Ascending aorta (tissue), 2 donors: ENCODE measurements at regions not wholly inside any gene's neighbourhood (a gene's known extent, or its start where the extent isn't known, plus 50 kb on each side); places are given as distances from the start of the nearest gene placed in this dataset.

Source experiments
- DNase-seq, 2 donors: peaks; one replicate each; pipeline ENCODE4 v3.0.0-alpha.2; 2019; ENCODE audit warnings: low spot score in 2 of 2
- H3K27ac ChIP-seq, 2 donors: fragments of 200-600 bp; sonication (generic); one replicate each; pipeline ENCODE4 v1.5.1; 2016 to 2017; ENCODE audit warnings: mild to moderate bottlenecking in 1 of 2
- H3K27me3 ChIP-seq: fragments of 200-600 bp; sonication (generic); one replicate; pipeline ENCODE4 v1.5.1; 2017
- H3K36me3 ChIP-seq, 2 donors: fragments of 200-600 bp; sonication (generic); one replicate each; pipeline ENCODE4 v1.5.1; 2016
- H3K4me1 ChIP-seq, 2 donors: fragments of 200-600 bp; sonication (generic); one replicate each; pipeline ENCODE4 v1.5.1; 2016 to 2017; ENCODE audit warnings: mild to moderate bottlenecking in 1 of 2
- H3K4me3 ChIP-seq, 2 donors: fragments of 200-600 bp; sonication (generic); one replicate each; pipeline ENCODE4 v1.5.1; 2016 to 2017; ENCODE audit warnings: mild to moderate bottlenecking in 1 of 2
- H3K9me3 ChIP-seq, 2 donors: fragments of 200-600 bp; sonication (generic); one replicate each; pipeline ENCODE4 v1.5.1; 2016
- intact Hi-C: fragments of 100-400 bp; cut with DNase I; formaldehyde crosslinking; loops from one replicate; pipeline ENCODE4 v1.15.1; 2023
- TF ChIP-seq, protein P1 (sequence below), 3 experiments: fragments of 200-600 bp in 2 of 3; fragments of 450-650 bp in 1 of 3; sonication (generic) in 2 of 3; IDR thresholded peaks; one replicate each; pipeline ENCODE4 v1.5.1; 2016 to 2019; ENCODE audit warnings: antibody characterized with exemption in 3 of 3, mild to moderate bottlenecking in 1 of 3, moderate library complexity in 1 of 3

DNA sequence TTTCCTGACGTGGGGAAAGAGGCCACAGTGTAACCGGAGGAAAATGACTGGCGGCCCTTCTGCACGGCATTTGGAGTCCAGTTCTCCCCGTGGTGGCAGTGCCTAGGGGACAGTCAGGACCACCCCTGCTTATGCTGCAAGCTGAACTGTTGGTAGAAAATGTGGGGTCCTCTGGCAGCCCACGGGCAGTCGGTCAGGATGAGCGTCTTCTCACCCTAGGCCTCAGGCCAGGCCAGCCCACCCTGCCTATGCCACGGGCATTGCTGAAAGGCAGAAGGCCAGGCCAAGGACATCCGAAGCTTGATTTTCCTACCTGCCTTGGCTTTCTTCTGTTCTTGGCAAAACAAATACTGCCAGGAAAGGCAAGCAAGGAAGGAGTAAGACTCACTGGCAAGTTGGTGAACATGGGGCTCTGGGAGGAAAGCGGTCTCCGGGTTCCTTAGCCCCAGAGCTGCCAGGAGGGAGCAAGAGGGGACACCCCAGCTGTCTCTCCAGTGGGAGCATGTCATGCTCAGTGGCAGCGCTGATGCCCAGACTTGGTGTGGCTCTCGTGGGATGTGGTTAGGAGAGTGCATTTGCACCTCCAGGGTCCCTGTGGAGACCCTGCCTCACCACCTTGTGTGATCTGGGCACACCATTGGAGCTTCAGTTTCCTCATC is 311.6 kb downstream of the QKI start:
- H3K27me3 ChIP-seq: no peaks in the 10 kb centered on the region
- no peak overlapping the region for H3K27ac ChIP-seq
- H3K9me3 ChIP-seq: no peaks in the 10 kb centered on the region
- intact Hi-C loops: no loop called here
- H3K36me3 ChIP-seq: no peaks in the 10 kb centered on the region
- no peak for DNase-seq
- TF ChIP-seq, protein P1, sequence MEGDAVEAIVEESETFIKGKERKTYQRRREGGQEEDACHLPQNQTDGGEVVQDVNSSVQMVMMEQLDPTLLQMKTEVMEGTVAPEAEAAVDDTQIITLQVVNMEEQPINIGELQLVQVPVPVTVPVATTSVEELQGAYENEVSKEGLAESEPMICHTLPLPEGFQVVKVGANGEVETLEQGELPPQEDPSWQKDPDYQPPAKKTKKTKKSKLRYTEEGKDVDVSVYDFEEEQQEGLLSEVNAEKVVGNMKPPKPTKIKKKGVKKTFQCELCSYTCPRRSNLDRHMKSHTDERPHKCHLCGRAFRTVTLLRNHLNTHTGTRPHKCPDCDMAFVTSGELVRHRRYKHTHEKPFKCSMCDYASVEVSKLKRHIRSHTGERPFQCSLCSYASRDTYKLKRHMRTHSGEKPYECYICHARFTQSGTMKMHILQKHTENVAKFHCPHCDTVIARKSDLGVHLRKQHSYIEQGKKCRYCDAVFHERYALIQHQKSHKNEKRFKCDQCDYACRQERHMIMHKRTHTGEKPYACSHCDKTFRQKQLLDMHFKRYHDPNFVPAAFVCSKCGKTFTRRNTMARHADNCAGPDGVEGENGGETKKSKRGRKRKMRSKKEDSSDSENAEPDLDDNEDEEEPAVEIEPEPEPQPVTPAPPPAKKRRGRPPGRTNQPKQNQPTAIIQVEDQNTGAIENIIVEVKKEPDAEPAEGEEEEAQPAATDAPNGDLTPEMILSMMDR (IDR thresholded peaks at IDR 0.05): no peak
- no peaks in the 10 kb centered on the region for H3K4me1 ChIP-seq
- no peak overlapping the region for H3K4me3 ChIP-seq

DNA sequence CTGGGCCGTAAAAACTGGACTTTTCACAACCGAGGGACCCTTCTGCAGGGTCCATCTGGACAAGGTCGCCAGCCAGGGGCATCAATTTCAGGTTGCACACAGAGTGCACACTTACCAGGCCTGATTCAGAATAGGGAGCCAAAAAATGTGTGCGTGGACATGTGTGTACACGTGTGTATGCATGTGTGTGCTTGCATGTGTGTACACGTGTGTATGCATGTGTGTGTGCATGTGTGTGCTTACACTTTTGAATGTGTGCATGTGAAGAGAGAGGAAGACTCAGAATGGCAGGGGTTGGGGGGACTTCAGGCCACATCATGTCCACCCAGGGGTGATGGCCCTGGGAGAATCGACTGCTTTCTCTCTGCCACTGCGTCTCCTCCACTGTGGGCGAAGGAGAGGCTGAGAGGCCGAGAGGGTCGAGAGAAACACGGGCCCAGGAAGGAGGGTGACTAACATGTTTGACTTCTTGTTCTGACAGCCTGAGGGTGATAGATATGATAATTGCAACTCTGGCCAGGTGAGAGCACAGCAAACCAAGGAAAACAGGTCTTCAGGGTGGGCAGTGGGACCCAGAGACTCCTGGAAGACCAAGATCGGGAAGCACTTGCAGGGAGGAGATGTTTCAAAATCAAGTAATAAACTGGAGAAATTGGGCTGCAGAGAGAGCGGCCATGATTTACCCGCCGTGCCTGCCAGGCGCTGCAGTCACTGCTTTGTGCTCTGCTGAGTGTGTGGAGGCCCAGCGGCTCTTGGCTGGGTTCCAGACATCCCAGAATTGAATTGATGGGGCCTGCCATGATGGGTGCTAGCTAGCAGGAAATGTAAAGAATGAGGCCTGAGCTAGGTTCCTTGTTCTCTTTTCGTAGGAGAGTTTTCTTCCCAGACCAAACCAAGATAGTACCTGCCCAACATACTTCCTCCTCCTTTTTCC is 310.8 kb downstream of the QKI start:
- no peak overlapping the region for H3K27ac ChIP-seq
- intact Hi-C loops: no loop called here
- H3K4me3 ChIP-seq: no peak overlapping the region
- no peaks in the 10 kb centered on the region for H3K9me3 ChIP-seq
- H3K36me3 ChIP-seq: no peaks in the 10 kb centered on the region
- no peaks in the 10 kb centered on the region for H3K4me1 ChIP-seq
- DNase-seq: no peak
- no peaks in the 10 kb centered on the region for H3K27me3 ChIP-seq
- TF ChIP-seq, protein P1 (IDR thresholded peaks at IDR 0.05): no peak

DNA sequence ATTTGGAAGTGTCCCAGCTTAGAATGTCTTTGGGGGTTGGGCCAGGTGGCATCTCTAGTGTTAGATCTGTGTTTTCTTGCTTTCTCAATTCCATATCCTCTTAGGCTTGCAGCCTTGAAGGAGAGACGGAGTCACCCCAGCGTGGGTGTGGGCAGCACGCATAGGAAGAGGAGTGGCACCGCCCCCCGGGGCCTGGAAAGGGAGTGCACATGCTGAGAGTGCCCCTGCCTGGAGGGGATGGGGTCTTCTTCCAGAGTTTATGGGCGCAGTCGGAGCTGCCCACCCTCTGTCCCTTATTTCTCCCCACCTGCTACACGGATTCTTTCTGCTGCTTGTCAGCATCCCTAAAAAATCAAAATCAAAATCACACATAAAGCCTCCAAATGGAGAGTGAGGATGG is 309.7 kb downstream of the QKI start:
- Histone ChIP-seq H3K4me3 (no peak overlapping the region), H3K27ac (no peak overlapping the region), H3K36me3 (no peaks in the 10 kb centered on the region), H3K4me1 (no peaks in the 10 kb centered on the region), H3K27me3 (no peaks in the 10 kb centered on the region), H3K9me3 (no peaks in the 10 kb centered on the region)
- TF ChIP-seq, protein P1 (IDR thresholded peaks at IDR 0.05): no peak
- no peak for DNase-seq
- intact Hi-C loops: no loop called here

DNA sequence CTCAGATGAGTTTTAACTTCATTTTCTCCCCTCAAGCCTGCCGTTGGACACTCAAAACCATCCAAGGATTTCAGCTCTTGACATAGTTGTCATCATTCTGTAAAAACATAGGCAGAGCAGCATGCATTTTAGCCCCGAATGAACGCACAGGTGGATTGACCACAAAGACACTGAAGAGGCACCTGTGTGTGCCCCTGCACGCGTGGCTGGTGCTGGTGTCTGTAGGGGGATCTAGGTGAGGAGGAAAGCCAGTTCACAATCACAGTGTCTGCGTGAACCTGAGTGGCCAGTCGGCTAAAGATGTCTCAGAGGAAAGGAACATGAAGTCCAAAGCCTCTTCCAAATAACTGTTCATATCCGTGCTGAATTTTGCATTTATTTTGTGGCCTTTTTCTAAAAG is 309.2 kb downstream of the QKI start:
- Histone ChIP-seq H3K4me1 (no peaks in the 10 kb centered on the region), H3K27me3 (no peaks in the 10 kb centered on the region), H3K9me3 (no peaks in the 10 kb centered on the region), H3K27ac (no peak overlapping the region), H3K36me3 (no peaks in the 10 kb centered on the region), H3K4me3 (no peak overlapping the region)
- TF ChIP-seq, protein P1 (IDR thresholded peaks at IDR 0.05): no peak
- intact Hi-C loops: no loop called here
- no peak for DNase-seq

DNA sequence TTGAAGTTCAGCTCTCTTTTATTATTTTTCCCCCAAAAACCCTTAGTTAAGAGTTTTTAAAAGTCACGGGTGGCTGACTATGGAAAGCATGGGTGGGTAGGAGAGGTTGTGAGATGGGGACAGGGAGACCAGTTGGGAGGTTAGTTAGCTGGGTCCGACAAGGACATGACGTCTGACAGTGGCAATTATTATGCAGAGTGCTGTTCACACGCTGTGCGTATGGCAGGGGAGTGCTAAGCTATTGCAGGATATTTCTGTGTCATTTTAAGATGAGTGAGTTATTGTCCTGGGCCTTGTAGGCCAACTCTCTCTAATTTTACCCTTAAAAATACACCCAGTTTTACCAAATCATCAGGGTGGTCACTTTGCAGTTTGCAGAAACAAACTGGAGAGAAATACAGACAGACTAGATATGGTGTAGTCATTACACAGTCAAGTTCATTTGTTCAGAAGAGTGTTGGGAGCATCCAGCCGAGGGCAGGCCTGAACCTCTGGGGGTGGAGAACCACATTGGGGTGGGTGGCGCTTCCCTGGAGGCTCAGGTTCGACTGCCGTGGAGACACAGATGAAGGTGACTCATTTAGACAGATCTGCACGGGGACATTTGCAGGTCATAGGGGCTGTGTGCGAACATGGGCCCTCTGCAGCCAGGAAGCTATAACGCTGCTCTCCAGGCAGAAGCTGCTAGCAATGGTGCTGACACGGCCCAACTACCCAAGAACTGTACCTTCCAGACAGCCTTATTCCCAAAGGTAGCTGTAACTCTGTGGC is 307.6 kb downstream of the QKI start:
- Histone ChIP-seq H3K27ac (no peak overlapping the region), H3K27me3 (no peaks in the 10 kb centered on the region), H3K4me3 (no peak overlapping the region), H3K9me3 (no peaks in the 10 kb centered on the region), H3K36me3 (no peaks in the 10 kb centered on the region), H3K4me1 (no peaks in the 10 kb centered on the region)
- DNase-seq: no peak
- intact Hi-C loops: no loop called here
- TF ChIP-seq, protein P1 (IDR thresholded peaks at IDR 0.05): no peak
